ENCODE measurements at regions not wholly inside any gene's neighbourhood (a gene's known extent, or its start where the extent isn't known, plus 50 kb on each side); places are given as distances from the start of the nearest gene placed in this dataset.

GRCh38 chr2:144230448-144231085, 289.4 kb downstream of the ZEB2 start (continued):
- TF ChIP-seq, protein P1, sequence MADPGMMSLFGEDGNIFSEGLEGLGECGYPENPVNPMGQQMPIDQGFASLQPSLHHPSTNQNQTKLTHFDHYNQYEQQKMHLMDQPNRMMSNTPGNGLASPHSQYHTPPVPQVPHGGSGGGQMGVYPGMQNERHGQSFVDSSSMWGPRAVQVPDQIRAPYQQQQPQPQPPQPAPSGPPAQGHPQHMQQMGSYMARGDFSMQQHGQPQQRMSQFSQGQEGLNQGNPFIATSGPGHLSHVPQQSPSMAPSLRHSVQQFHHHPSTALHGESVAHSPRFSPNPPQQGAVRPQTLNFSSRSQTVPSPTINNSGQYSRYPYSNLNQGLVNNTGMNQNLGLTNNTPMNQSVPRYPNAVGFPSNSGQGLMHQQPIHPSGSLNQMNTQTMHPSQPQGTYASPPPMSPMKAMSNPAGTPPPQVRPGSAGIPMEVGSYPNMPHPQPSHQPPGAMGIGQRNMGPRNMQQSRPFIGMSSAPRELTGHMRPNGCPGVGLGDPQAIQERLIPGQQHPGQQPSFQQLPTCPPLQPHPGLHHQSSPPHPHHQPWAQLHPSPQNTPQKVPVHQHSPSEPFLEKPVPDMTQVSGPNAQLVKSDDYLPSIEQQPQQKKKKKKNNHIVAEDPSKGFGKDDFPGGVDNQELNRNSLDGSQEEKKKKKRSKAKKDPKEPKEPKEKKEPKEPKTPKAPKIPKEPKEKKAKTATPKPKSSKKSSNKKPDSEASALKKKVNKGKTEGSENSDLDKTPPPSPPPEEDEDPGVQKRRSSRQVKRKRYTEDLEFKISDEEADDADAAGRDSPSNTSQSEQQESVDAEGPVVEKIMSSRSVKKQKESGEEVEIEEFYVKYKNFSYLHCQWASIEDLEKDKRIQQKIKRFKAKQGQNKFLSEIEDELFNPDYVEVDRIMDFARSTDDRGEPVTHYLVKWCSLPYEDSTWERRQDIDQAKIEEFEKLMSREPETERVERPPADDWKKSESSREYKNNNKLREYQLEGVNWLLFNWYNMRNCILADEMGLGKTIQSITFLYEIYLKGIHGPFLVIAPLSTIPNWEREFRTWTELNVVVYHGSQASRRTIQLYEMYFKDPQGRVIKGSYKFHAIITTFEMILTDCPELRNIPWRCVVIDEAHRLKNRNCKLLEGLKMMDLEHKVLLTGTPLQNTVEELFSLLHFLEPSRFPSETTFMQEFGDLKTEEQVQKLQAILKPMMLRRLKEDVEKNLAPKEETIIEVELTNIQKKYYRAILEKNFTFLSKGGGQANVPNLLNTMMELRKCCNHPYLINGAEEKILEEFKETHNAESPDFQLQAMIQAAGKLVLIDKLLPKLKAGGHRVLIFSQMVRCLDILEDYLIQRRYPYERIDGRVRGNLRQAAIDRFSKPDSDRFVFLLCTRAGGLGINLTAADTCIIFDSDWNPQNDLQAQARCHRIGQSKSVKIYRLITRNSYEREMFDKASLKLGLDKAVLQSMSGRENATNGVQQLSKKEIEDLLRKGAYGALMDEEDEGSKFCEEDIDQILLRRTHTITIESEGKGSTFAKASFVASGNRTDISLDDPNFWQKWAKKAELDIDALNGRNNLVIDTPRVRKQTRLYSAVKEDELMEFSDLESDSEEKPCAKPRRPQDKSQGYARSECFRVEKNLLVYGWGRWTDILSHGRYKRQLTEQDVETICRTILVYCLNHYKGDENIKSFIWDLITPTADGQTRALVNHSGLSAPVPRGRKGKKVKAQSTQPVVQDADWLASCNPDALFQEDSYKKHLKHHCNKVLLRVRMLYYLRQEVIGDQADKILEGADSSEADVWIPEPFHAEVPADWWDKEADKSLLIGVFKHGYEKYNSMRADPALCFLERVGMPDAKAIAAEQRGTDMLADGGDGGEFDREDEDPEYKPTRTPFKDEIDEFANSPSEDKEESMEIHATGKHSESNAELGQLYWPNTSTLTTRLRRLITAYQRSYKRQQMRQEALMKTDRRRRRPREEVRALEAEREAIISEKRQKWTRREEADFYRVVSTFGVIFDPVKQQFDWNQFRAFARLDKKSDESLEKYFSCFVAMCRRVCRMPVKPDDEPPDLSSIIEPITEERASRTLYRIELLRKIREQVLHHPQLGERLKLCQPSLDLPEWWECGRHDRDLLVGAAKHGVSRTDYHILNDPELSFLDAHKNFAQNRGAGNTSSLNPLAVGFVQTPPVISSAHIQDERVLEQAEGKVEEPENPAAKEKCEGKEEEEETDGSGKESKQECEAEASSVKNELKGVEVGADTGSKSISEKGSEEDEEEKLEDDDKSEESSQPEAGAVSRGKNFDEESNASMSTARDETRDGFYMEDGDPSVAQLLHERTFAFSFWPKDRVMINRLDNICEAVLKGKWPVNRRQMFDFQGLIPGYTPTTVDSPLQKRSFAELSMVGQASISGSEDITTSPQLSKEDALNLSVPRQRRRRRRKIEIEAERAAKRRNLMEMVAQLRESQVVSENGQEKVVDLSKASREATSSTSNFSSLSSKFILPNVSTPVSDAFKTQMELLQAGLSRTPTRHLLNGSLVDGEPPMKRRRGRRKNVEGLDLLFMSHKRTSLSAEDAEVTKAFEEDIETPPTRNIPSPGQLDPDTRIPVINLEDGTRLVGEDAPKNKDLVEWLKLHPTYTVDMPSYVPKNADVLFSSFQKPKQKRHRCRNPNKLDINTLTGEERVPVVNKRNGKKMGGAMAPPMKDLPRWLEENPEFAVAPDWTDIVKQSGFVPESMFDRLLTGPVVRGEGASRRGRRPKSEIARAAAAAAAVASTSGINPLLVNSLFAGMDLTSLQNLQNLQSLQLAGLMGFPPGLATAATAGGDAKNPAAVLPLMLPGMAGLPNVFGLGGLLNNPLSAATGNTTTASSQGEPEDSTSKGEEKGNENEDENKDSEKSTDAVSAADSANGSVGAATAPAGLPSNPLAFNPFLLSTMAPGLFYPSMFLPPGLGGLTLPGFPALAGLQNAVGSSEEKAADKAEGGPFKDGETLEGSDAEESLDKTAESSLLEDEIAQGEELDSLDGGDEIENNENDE (IDR thresholded peaks at IDR 0.05; ENCODE audit: low read depth, low read length) = no peak
- TF ChIP-seq RBFOX2 (IDR thresholded peaks at IDR 0.05; ENCODE audit: low read depth, low read length) = peak; percentile 36; the same call in 1 of the 2 replicates
- TF ChIP-seq ZNF584 (CRISPR knock-in tag; IDR thresholded peaks at IDR 0.05; ENCODE audit: low read depth) = peak; percentile 64; the same call in 1 of the 2 replicates
- TF ChIP-seq KDM4B (IDR thresholded peaks at IDR 0.05; ENCODE audit: borderline replicate concordance in 2 of 2, low read depth in 1 of 2) = no peak
- no peak for TF ChIP-seq POLR2AphosphoS2 (IDR thresholded peaks at IDR 0.05; ENCODE audit: low read length)
- peak; percentile 46; the same call in 1 of the 2 replicates for TF ChIP-seq PKNOX1 (IDR thresholded peaks at IDR 0.05)
- TF ChIP-seq, protein P2, sequence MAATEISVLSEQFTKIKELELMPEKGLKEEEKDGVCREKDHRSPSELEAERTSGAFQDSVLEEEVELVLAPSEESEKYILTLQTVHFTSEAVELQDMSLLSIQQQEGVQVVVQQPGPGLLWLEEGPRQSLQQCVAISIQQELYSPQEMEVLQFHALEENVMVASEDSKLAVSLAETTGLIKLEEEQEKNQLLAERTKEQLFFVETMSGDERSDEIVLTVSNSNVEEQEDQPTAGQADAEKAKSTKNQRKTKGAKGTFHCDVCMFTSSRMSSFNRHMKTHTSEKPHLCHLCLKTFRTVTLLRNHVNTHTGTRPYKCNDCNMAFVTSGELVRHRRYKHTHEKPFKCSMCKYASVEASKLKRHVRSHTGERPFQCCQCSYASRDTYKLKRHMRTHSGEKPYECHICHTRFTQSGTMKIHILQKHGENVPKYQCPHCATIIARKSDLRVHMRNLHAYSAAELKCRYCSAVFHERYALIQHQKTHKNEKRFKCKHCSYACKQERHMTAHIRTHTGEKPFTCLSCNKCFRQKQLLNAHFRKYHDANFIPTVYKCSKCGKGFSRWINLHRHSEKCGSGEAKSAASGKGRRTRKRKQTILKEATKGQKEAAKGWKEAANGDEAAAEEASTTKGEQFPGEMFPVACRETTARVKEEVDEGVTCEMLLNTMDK (IDR thresholded peaks at IDR 0.05; ENCODE audit: borderline replicate concordance, insufficient read depth, low read depth, low read length, poor library complexity, severe bottlenecking) = no peak
- TF ChIP-seq ZNF561 (CRISPR knock-in tag; conservative IDR thresholded peaks at IDR 0.05) = no peak
- TF ChIP-seq GATAD2B (IDR thresholded peaks at IDR 0.05; ENCODE audit: borderline replicate concordance) = 0 out of 2 replicates have a peak, but pooled peaks have one; percentile 17
- no peak for TF ChIP-seq ILK (tag; IDR thresholded peaks at IDR 0.05; ENCODE audit: borderline replicate concordance, low read depth)
- TF ChIP-seq, protein P3, sequence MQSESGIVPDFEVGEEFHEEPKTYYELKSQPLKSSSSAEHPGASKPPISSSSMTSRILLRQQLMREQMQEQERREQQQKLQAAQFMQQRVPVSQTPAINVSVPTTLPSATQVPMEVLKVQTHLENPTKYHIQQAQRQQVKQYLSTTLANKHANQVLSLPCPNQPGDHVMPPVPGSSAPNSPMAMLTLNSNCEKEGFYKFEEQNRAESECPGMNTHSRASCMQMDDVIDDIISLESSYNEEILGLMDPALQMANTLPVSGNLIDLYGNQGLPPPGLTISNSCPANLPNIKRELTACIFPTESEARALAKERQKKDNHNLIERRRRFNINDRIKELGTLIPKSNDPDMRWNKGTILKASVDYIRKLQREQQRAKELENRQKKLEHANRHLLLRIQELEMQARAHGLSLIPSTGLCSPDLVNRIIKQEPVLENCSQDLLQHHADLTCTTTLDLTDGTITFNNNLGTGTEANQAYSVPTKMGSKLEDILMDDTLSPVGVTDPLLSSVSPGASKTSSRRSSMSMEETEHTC (IDR thresholded peaks at IDR 0.05) = no peak
